ENCODE measurements at regions not wholly inside any gene's neighbourhood (a gene's known extent, or its start where the extent isn't known, plus 50 kb on each side); places are given as distances from the start of the nearest gene placed in this dataset.
A peak's percentile ranks its signal among the peaks of the same experiment; 100 is the strongest.

DNA sequence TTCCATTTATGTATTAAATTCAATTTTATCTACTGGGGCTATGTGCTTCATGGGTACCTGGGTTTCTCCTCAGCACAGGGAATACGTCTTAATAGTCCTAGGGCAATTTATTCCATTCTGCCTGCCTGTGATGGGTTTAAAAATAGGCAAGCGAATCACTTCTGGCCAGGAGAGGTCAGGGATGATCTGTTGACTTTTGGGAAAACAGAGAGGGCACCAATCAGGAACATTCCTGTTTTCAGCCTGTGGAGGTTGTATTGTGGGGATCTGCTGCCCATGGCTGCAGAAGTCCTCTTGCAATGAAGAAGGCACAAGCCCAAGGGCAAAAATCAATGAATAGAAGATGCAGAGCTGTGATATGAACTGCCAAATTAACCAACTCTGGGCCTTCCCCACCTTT, 303.1 kb downstream of the CTH start:
- peak; percentile 10 for DNase-seq (ENCODE audit: low read depth)
- TF ChIP-seq CTCF (IDR thresholded peaks at IDR 0.05; ENCODE audit: insufficient read depth, low read length), result no peak
- no peak overlapping the region for H3K4me3 ChIP-seq (ENCODE audit: low read depth, low read length)

GRCh38 chr1:70717211-70717610, 306.1 kb downstream of the CTH start:
- no peak for TF ChIP-seq CTCF (IDR thresholded peaks at IDR 0.05; ENCODE audit: insufficient read depth, low read length)
- DNase-seq (ENCODE audit: low read depth), result no peak
- H3K4me3 ChIP-seq (ENCODE audit: low read depth, low read length), result no peak overlapping the region

DNA sequence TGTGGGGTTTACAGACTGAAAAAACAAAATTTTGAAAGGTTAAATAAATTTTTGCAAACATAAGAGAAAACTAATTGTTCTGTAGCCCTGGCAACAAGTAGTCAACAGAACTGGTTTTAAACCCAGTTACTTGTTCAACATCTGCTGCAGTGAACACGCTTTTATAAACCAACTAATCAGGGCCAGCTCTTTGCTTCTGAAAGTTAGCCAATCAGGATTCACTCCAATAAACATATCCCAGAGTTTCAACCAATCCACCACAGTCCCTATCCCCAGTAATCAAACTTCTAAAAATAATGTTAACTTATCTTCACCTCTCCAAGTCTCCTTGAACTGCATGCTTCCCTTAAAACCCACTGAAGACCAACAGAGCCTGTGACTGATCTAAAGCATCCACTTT, 306.6 kb downstream of the CTH start:
- no peak overlapping the region for H3K4me3 ChIP-seq (ENCODE audit: low read depth, low read length)
- DNase-seq (ENCODE audit: low read depth), result peak; percentile 37
- no peak for TF ChIP-seq CTCF (IDR thresholded peaks at IDR 0.05; ENCODE audit: insufficient read depth, low read length)

DNA sequence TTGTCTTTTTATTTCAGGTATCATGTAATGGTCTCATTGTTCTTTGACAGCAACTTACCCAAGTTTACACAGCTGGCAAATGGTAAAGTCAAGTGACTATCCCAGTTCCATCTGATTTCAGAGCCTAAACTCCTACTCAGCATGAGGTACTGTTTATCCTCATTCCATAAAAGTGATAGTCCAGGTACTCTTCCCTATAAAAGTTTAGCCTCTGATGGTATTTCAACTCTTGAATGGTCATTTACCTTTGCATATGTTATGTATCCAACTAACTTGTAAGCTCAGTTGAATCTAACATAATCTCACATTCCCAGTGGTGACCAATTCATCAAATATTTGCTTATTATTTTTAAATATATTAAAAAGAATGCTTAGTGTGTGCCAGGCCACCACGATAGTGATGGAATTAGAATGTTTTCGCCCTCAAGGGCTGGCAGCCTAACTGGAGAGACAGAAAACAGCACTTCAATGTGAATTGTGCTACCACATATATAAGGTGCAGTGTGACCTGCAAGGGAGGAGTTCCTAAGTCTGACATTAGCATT, 307.1 kb downstream of the CTH start:
- no peak overlapping the region for H3K4me3 ChIP-seq (ENCODE audit: low read depth, low read length)
- no peak for TF ChIP-seq CTCF (IDR thresholded peaks at IDR 0.05; ENCODE audit: insufficient read depth, low read length)
- peak; percentile 81 for DNase-seq (ENCODE audit: low read depth)

DNA sequence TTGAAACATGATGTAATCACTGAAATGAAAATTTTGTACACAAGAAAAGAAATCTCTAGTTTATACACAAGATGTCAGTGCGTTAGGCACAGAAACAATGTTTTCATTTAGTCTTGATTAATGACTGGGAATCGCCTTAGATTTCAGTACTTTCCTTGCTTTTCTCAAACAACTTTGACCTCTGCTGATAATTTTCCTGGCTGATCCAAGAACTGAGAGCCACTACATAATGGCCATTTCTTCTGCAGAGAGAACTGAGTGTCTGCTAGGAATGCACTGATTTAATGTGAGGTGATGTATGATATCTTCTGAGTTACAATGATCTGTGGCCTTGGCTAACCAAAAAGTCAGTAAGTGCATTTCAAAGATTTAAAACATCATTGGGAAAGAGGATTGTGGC, 308.1 kb downstream of the CTH start:
- DNase-seq (ENCODE audit: low read depth), result peak; percentile 86

DNA sequence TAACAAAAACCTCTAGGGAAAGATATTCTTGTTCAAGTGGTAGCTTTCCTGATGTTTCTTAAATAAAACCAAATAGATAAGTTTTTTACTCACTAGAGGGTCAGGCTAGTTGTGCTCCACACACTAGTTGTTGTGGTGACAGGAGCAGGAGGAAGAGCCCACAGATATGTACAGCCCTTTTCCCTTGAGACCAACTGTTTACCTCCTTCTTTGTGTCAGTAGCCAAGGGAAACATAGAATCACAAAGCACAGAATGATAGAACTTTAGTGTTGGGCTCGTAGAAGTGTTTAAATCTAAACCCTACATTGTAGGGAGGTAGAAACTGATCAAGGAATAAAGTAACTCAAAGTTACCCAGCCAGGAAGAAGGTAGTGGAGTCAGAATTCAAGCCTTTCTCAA, 309.0 kb downstream of the CTH start:
- DNase-seq (ENCODE audit: low read depth), result no peak
- TF ChIP-seq CTCF (IDR thresholded peaks at IDR 0.05; ENCODE audit: insufficient read depth, low read length), result no peak
- H3K4me3 ChIP-seq (ENCODE audit: low read depth, low read length), result no peak overlapping the region

More for the DNA sequence above, 308.1 kb downstream of the CTH start:
- H3K4me3 ChIP-seq (ENCODE audit: low read depth, low read length), result no peak overlapping the region
- no peak for TF ChIP-seq CTCF (IDR thresholded peaks at IDR 0.05; ENCODE audit: insufficient read depth, low read length)

GRCh38 chr1:70720521-70720920, 309.5 kb downstream of the CTH start:
- TF ChIP-seq CTCF (IDR thresholded peaks at IDR 0.05; ENCODE audit: insufficient read depth, low read length), result no peak
- H3K4me3 ChIP-seq (ENCODE audit: low read depth, low read length), result no peak overlapping the region
- DNase-seq (ENCODE audit: low read depth), result no peak
